ENCODE measurements at regions not wholly inside any gene's neighbourhood (a gene's known extent, or its start where the extent isn't known, plus 50 kb on each side); places are given as distances from the start of the nearest gene placed in this dataset.

GRCh38 chr11:88231894-88232482 is 56.7 kb upstream of the RAB38 start:
- peak in 1 of 2 donors; percentile 18 for DNase-seq (ENCODE audit: low read depth in 2 of 2)

- DNase-seq (ENCODE audit: low read depth in 2 of 2) = no peak
These were observed 54.1 kb upstream of the RAB38 start for GRCh38 chr11:88229303-88229702.

Data from activated CD4-positive, alpha-beta T cell treated with anti-CD3 and anti-CD28 coated beads for 24 hours (primary cell).